HepG2 (cell line): ENCODE measurements at regions not wholly inside any gene's neighbourhood (a gene's known extent, or its start where the extent isn't known, plus 50 kb on each side); places are given as distances from the start of the nearest gene placed in this dataset.

ENCODE experiments used
- ARHGAP35 ChIP-seq: sonication (generic); formaldehyde crosslinking; IDR thresholded peaks from 2 replicates; pipeline ENCODE4 v1.9.0; 2022; ENCODE audit warnings: mild to moderate bottlenecking, inconsistent platforms, moderate library complexity, missing genetic modification reagents, borderline replicate concordance
- FLYWCH1 ChIP-seq: sonication (generic); formaldehyde crosslinking; IDR thresholded peaks from 2 replicates; pipeline ENCODE4 v1.8.1; 2023; ENCODE audit warnings: mild to moderate bottlenecking, missing genetic modification reagents
- JUND ChIP-seq: sonication (generic); formaldehyde crosslinking; IDR thresholded peaks from 2 replicates; pipeline ENCODE4 v1.8.0; 2022; ENCODE audit warnings: mild to moderate bottlenecking, missing genetic modification reagents
- MAFK ChIP-seq, 2 experiments: IDR thresholded peaks in 1 of 2; conservative IDR thresholded peaks in 1 of 2; 2 replicates each; pipeline ENCODE4 v1.6.1; 2011; ENCODE audit warnings: improper control_type of control experiment in 2 of 2, low read length in 2 of 2
- MXI1 ChIP-seq: IDR thresholded peaks from 3 replicates; pipeline ENCODE4 v1.6.1; 2012; ENCODE audit warnings: low read depth, low read length, inconsistent platforms, borderline replicate concordance
- POLR2A ChIP-seq, 2 experiments: IDR thresholded peaks; 2 replicates each; pipeline ENCODE4 v1.6.1; 2011; ENCODE audit warnings: low read depth in 2 of 2, low read length in 2 of 2, mild to moderate bottlenecking in 1 of 2, moderate library complexity in 1 of 2; ENCODE audit not compliant: insufficient read depth in 1 of 2
- PPARG ChIP-seq: conservative IDR thresholded peaks from 2 replicates; pipeline ENCODE4 v1.6.1; 2016; ENCODE audit warnings: missing biosample characterization, missing genetic modification reagents
- PRDM10 ChIP-seq: sonication (generic); formaldehyde crosslinking; IDR thresholded peaks from 2 replicates; pipeline ENCODE4 v1.4.0; 2020; ENCODE audit warnings: low read depth, missing genetic modification reagents
- PRPF4 ChIP-seq: fragments of 200-400 bp; formaldehyde crosslinking; IDR thresholded peaks from 2 replicates; pipeline ENCODE4 v1.6.1; 2016; ENCODE audit warnings: low read length, low read depth; ENCODE audit not compliant: poor library complexity, severe bottlenecking
- ZNF660 ChIP-seq: sonication (generic); formaldehyde crosslinking; IDR thresholded peaks from 2 replicates; pipeline ENCODE4 v1.5.1; 2020; ENCODE audit warnings: mild to moderate bottlenecking, low read depth, missing genetic modification reagents, borderline replicate concordance
- ZSCAN5A ChIP-seq: sonication (generic); formaldehyde crosslinking; IDR thresholded peaks from 2 replicates; pipeline ENCODE4 v1.8.0; 2022; ENCODE audit warnings: mild to moderate bottlenecking, missing genetic modification reagents, borderline replicate concordance
- TF ChIP-seq, protein P1 (sequence below): sonication (generic); formaldehyde crosslinking; IDR thresholded peaks from 2 replicates; pipeline ENCODE4 v1.5.0; 2020; ENCODE audit warnings: mild to moderate bottlenecking, missing genetic modification reagents, moderate library complexity
- TF ChIP-seq, protein P2 (sequence below): sonication (generic); formaldehyde crosslinking; IDR thresholded peaks from 2 replicates; pipeline ENCODE4 v1.4.0; 2020; ENCODE audit warnings: missing genetic modification reagents

DNA sequence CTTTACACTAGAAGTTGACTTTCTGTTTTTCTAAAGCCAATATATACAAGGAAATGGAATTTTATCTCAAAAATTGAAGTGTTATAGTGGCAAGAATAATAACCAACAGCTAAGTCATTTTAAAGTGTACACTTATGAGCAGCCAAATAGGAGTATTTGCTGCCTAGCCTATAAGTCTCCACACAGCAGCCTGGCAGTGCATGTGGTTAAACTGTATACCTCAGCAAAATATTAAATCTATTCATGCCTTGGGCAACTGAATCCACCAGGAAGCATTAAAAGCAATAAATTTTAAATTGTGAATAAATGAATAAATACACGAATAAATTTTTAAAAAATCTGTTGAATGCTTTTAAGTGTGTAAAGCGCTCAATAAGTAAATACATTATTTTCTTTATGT is 432.4 kb upstream of the RORB start:
- TF ChIP-seq MAFK (conservative IDR thresholded peaks at IDR 0.05 in 1 of 2, IDR thresholded peaks at IDR 0.05 in 1 of 2; ENCODE audit: low read length in 2 of 2) (peak; percentile 36 to 52; a peak in 3 of 4 replicates), FLYWCH1 (CRISPR knock-in tag) (no peak), PRDM10 (CRISPR knock-in tag) (no peak), ARHGAP35 (CRISPR knock-in tag) (no peak), MXI1 (no peak), PRPF4 (no peak), ZNF660 (CRISPR knock-in tag) (no peak), ZSCAN5A (CRISPR knock-in tag) (no peak), POLR2A (IDR thresholded peaks at IDR 0.05; ENCODE audit: insufficient read depth in 1 of 2, low read depth in 2 of 2, low read length in 2 of 2) (no peak), PPARG (CRISPR knock-in tag) (no peak), JUND (no peak)
- TF ChIP-seq, protein P1, sequence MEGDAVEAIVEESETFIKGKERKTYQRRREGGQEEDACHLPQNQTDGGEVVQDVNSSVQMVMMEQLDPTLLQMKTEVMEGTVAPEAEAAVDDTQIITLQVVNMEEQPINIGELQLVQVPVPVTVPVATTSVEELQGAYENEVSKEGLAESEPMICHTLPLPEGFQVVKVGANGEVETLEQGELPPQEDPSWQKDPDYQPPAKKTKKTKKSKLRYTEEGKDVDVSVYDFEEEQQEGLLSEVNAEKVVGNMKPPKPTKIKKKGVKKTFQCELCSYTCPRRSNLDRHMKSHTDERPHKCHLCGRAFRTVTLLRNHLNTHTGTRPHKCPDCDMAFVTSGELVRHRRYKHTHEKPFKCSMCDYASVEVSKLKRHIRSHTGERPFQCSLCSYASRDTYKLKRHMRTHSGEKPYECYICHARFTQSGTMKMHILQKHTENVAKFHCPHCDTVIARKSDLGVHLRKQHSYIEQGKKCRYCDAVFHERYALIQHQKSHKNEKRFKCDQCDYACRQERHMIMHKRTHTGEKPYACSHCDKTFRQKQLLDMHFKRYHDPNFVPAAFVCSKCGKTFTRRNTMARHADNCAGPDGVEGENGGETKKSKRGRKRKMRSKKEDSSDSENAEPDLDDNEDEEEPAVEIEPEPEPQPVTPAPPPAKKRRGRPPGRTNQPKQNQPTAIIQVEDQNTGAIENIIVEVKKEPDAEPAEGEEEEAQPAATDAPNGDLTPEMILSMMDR (CRISPR knock-in tag) = no peak
- TF ChIP-seq, protein P2, sequence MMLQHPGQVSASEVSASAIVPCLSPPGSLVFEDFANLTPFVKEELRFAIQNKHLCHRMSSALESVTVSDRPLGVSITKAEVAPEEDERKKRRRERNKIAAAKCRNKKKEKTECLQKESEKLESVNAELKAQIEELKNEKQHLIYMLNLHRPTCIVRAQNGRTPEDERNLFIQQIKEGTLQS (CRISPR knock-in tag) = no peak
